Smooth muscle cell (in vitro differentiated cells): ENCODE measurements at regions not wholly inside any gene's neighbourhood (a gene's known extent, or its start where the extent isn't known, plus 50 kb on each side); places are given as distances from the start of the nearest gene placed in this dataset.
A peak's percentile ranks its signal among the peaks of the same experiment; 100 is the strongest.
"Not testable (repeated sequence)": the region's sequence is repeated elsewhere in the genome, so short reads cannot be mapped to it uniquely, and the experiment has no call there.

Experiments used
- DNase-seq: peaks from one replicate; lab custom pipeline; 2025; ENCODE audit not compliant: unreplicated experiment; lab: John Stamatoyannopoulos, UW
- H2AFZ ChIP-seq: fragments of 200-600 bp; sonication (generic); 2 replicates; pipeline ENCODE4 v1.6.0; 2016; ENCODE audit warnings: antibody characterized with exemption, low read depth, mild to moderate bottlenecking
- H3F3A ChIP-seq: fragments of 200-600 bp; sonication (generic); 2 replicates; pipeline ENCODE4 v1.6.0; 2017; ENCODE audit warnings: antibody characterized with exemption, low read depth
- H3K27ac ChIP-seq: fragments of 200-600 bp; sonication (generic); 2 replicates; pipeline ENCODE4 v1.5.1; 2016; ENCODE audit warnings: low read depth, mild to moderate bottlenecking
- H3K27me3 ChIP-seq: fragments of 200-600 bp; sonication (generic); 2 replicates; pipeline ENCODE4 v1.6.1; 2016; ENCODE audit warnings: low read depth, mild to moderate bottlenecking
- H3K36me3 ChIP-seq: fragments of 200-600 bp; sonication (generic); 2 replicates; pipeline ENCODE4 v1.5.1; 2016; ENCODE audit warnings: low read depth
- H3K4me1 ChIP-seq: fragments of 200-600 bp; sonication (generic); 2 replicates; pipeline ENCODE4 v1.5.1; 2016; ENCODE audit warnings: low read depth
- H3K4me2 ChIP-seq: fragments of 200-600 bp; sonication (generic); 2 replicates; pipeline ENCODE4 v1.6.0; 2016; ENCODE audit warnings: mild to moderate bottlenecking
- H3K4me3 ChIP-seq: fragments of 200-600 bp; sonication (generic); 2 replicates; pipeline ENCODE4 v1.5.1; 2016; ENCODE audit warnings: mild to moderate bottlenecking
- H3K79me2 ChIP-seq: fragments of 200-600 bp; sonication (generic); 2 replicates; pipeline ENCODE4 v1.6.0; 2016; ENCODE audit warnings: low read depth, mild to moderate bottlenecking
- H3K9ac ChIP-seq: fragments of 200-600 bp; sonication (generic); 2 replicates; pipeline ENCODE4 v1.6.0; 2016; ENCODE audit warnings: low read depth
- H3K9me3 ChIP-seq: fragments of 200-600 bp; sonication (generic); replicated peaks from 2 replicates; pipeline ENCODE4 v1.5.1; 2016; ENCODE audit warnings: low read depth
- H4K20me1 ChIP-seq: fragments of 200-600 bp; sonication (generic); 2 replicates; pipeline ENCODE4 v1.6.0; 2016; ENCODE audit warnings: low read depth
- WGBS: methylation state at CpG from one replicate; pipeline ENCODE4 v1.1.7; 2016; ENCODE audit warnings: low lambda C conversion rate; 5-methylcytosine and 5-hydroxymethylcytosine counted together
- TF ChIP-seq, protein P1 (sequence below): fragments of 200-600 bp; sonication (generic); IDR thresholded peaks from 2 replicates; pipeline ENCODE4 v1.5.1; 2017; ENCODE audit warnings: borderline replicate concordance, mild to moderate bottlenecking, antibody characterized with exemption; ENCODE audit not compliant: insufficient read depth, poor library complexity, severe bottlenecking

DNA sequence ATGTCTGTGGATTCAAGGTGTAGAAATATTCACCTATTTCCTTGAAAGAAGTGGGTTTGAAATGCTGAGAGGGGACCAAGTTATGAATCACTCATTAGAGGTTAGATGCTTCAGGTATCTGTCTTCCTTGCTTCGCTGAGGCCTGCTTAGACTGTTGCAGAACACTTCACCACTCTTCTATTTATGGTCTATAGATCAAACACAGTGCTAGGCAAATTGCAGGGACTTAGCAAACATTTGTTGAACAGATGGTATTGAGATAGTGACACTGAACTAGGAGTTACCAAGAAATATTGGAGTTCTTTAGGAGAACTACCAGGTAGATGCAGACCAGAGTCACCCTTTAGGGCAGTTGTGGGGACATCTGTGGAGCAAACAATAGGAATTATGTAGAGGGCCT lies 123.8 kb downstream of the RFPL4B start:
- no peak for DNase-seq
- TF ChIP-seq, protein P1, sequence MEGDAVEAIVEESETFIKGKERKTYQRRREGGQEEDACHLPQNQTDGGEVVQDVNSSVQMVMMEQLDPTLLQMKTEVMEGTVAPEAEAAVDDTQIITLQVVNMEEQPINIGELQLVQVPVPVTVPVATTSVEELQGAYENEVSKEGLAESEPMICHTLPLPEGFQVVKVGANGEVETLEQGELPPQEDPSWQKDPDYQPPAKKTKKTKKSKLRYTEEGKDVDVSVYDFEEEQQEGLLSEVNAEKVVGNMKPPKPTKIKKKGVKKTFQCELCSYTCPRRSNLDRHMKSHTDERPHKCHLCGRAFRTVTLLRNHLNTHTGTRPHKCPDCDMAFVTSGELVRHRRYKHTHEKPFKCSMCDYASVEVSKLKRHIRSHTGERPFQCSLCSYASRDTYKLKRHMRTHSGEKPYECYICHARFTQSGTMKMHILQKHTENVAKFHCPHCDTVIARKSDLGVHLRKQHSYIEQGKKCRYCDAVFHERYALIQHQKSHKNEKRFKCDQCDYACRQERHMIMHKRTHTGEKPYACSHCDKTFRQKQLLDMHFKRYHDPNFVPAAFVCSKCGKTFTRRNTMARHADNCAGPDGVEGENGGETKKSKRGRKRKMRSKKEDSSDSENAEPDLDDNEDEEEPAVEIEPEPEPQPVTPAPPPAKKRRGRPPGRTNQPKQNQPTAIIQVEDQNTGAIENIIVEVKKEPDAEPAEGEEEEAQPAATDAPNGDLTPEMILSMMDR: no peak
- WGBS: 80% methylated on average over 1 of the region's 1 CpG
- no peaks in the 10 kb centered on the region for H3K27me3 ChIP-seq
- no peak overlapping the region for H3K9ac ChIP-seq
- no peak overlapping the region for H2AFZ ChIP-seq
- H3K4me2 ChIP-seq: no peak overlapping the region
- H3K27ac ChIP-seq: no peak overlapping the region
- no peaks in the 10 kb centered on the region for H3K79me2 ChIP-seq
- H3K4me1 ChIP-seq: no peaks in the 10 kb centered on the region
- no peaks in the 10 kb centered on the region for H4K20me1 ChIP-seq
- H3K36me3 ChIP-seq: no peaks in the 10 kb centered on the region
- no peaks in the 10 kb centered on the region for H3F3A ChIP-seq
- no peaks in the 10 kb centered on the region for H3K9me3 ChIP-seq
- no peak overlapping the region for H3K4me3 ChIP-seq

DNA sequence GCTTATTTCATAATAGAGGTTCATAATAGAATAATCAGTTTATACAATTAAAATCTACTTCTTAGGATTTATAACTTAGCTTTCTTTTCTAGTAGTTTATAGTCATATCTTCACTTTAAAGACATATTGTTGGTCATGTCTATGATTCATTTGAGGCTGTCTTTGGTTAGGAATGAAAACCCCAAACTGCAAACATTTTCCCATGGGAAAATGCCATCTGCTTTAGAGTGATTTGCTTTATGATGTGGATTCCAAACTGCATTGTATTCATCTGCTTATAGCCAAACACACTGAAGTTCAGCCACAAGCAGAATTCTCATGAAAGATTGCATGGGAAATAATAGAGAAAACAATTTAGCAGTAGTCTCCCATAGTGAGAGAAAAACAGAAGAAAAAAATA lies 128.0 kb downstream of the RFPL4B start:
- Histone ChIP-seq H3K9me3 (no peaks in the 10 kb centered on the region), H3K4me1 (no peaks in the 10 kb centered on the region), H3K79me2 (no peaks in the 10 kb centered on the region), H3K27ac (peak overlapping the region; percentile 61), H3K9ac (no peak overlapping the region), H2AFZ (no peak overlapping the region), H3K4me3 (no peak overlapping the region), H3K4me2 (peak overlapping the region; percentile 22), H3K36me3 (no peaks in the 10 kb centered on the region), H4K20me1 (no peaks in the 10 kb centered on the region), H3F3A (no peaks in the 10 kb centered on the region), H3K27me3 (no peaks in the 10 kb centered on the region)
- no peak for DNase-seq
- TF ChIP-seq, protein P1: no peak

DNA sequence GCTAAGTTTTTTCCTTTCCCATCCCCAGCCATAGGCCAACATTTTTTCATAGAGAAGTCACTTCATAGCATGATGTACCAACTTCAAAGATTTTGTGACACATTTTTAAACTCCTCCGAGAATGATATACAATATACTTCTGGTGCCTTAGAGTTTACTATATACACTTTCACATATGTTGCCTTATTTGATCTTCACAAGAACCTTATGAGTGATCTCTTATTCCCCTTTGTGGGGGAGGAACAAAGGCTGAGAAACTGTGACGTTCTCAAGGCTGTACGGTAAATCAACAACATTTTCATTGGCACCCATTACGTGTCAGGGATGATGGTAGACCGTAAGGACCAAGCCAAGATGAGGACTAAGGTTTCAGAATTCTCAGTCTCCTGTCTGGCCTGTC lies 130.0 kb downstream of the RFPL4B start:
- no peaks in the 10 kb centered on the region for H4K20me1 ChIP-seq
- 87% methylated on average over 5 of the region's 5 CpGs for WGBS
- H3K4me2 ChIP-seq: no peak overlapping the region
- DNase-seq: no peak
- no peaks in the 10 kb centered on the region for H3K36me3 ChIP-seq
- no peak overlapping the region for H3K4me3 ChIP-seq
- H3K4me1 ChIP-seq: no peaks in the 10 kb centered on the region
- no peak overlapping the region for H3K27ac ChIP-seq
- no peaks in the 10 kb centered on the region for H3F3A ChIP-seq
- no peak overlapping the region for H2AFZ ChIP-seq
- H3K27me3 ChIP-seq: no peaks in the 10 kb centered on the region
- H3K9ac ChIP-seq: no peak overlapping the region
- H3K9me3 ChIP-seq: no peaks in the 10 kb centered on the region
- H3K79me2 ChIP-seq: no peaks in the 10 kb centered on the region
- TF ChIP-seq, protein P1: no peak

DNA sequence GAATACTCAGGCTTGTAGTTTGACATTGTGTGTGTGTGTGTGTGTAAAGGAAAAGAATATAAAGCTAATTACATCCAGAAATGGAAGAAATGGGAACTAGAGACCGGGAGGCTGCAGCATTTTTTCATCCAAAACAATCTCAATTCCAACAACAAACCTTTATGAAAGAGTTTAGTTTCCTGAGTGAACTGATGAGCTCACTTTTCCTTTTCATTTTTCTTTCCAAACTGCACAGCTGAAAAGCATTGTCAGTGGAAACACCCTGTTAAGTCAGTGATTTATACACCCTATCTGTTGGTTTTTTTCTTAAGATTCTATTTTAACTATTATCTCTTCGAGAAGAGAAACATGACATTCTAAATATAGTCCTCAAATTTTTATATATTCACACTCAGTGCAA lies 130.9 kb downstream of the RFPL4B start:
- Histone ChIP-seq H2AFZ (no peak overlapping the region), H3F3A (no peaks in the 10 kb centered on the region), H3K4me3 (no peak overlapping the region), H3K27ac (no peak overlapping the region), H4K20me1 (no peaks in the 10 kb centered on the region), H3K9ac (no peak overlapping the region), H3K36me3 (no peaks in the 10 kb centered on the region), H3K79me2 (no peaks in the 10 kb centered on the region), H3K4me1 (no peaks in the 10 kb centered on the region), H3K9me3 (no peaks in the 10 kb centered on the region), H3K4me2 (no peak overlapping the region), H3K27me3 (no peaks in the 10 kb centered on the region)
- 86% methylated on average over 2 of the region's 2 CpGs for WGBS
- no peak for DNase-seq
- TF ChIP-seq, protein P1: no peak

DNA sequence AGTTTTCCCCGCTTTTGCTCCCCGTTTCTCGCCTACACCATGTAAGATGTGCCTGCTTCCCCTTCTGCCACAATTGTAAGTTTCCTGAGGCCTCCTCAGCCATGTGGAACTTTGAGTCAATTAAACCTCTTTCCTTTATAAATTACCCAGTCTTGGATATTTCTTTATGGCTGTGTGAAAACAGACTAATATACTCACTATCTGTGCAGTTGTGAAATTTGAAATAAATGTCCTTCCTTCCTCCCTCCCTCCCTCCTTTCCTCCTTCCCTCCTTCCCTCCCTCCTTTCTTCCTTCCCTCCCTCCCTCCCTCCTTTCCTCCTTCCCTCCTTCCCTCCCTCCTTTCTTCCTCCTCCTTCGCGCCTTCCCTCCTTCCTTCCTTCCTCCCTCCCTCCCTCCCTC lies 132.8 kb downstream of the RFPL4B start:
- not testable (repeated sequence) for H2AFZ ChIP-seq, H3K9ac ChIP-seq, H3K9me3 ChIP-seq, H4K20me1 ChIP-seq, DNase-seq, H3K27me3 ChIP-seq, H3F3A ChIP-seq, H3K4me3 ChIP-seq, H3K4me1 ChIP-seq, H3K4me2 ChIP-seq, H3K36me3 ChIP-seq, H3K79me2 ChIP-seq
- 82% methylated on average over 3 of the region's 5 CpGs for WGBS
- peak overlapping the region; percentile 73 for H3K27ac ChIP-seq
